Bone marrow (tissue), 2 donors: ENCODE measurements at regions not wholly inside any gene's neighbourhood (a gene's known extent, or its start where the extent isn't known, plus 50 kb on each side); places are given as distances from the start of the nearest gene placed in this dataset.

Source experiments
- DNase-seq, 2 donors: peaks; one replicate each; lab custom pipeline; 2025; lab: John Stamatoyannopoulos, UW

DNA sequence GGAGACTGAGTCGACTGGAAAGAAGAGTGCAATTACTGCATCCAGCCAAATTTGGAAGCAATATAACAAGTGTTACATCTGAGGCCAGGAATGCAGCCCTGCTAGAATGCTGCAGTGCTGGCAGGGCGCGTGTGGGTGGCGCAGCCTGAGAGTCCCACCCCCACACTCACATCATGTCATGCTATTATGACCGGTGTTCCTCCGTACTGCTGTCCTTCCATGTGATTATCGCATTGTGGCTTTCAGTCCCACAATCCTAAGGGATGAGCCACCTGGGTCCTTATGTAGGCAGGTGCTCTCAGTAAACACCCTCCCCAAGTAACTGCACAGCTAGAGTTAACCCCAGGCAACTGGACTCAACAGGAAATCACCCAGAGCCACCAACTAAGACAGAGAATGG lies 122.6 kb upstream of the CPEB2 start:
- no peak for DNase-seq

DNA sequence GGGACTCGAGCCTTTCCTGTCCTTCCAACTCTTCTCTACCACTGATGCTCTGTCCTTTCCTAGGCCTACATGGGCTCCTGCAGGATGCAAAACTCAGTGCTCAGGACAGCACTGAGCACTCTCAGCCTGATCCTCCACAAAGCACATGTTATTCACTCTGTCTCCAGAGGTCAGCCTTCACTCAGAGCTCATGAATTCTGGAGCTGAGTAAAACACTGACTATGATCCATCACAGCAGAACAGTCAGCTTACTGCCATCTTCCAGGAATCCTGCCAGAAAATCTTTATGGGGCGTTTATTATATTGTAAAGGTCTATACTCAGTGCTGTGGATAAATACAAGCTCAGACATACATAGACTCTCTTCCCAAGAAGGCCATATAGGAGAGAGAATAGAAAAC lies 121.5 kb upstream of the CPEB2 start:
- no peak for DNase-seq

DNA sequence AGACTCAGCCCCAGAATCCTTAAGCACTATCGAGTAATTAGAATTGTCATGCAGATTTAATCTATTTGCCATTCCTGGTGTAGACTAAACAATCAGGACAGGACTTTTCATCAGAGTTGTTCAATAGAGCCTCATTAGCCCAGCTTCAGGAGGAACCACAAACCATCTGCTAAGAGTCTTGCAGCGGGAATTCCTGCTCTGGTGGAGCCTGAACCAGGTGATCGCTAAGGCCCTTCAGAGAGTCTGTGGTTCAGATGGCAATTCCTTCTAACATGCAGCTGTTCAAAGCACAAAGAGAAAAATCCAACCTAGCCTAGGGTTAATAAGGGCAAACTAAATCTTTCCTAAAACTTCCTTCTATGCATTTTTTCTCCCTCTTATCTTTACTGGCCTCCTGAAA lies 119.1 kb upstream of the CPEB2 start:
- DNase-seq = no peak

DNA sequence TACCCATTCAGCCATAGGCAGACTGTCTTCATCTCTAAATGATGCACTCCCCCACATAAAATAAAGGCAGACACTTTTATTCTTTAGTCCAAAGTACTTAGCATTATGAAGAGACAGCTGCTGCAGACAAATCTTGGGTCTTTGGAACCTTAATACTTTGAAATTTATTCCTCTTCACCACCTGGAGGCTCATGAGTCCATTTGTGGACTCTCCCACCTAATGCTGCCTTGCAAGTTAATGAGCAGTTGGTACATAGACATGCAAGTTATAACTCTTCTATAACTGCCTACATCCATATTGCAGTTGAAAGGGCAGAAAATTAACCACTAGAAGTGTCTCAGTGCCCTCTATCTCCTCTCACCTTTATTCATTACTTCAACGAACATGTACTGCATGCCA lies 118.6 kb upstream of the CPEB2 start:
- no peak for DNase-seq

DNA sequence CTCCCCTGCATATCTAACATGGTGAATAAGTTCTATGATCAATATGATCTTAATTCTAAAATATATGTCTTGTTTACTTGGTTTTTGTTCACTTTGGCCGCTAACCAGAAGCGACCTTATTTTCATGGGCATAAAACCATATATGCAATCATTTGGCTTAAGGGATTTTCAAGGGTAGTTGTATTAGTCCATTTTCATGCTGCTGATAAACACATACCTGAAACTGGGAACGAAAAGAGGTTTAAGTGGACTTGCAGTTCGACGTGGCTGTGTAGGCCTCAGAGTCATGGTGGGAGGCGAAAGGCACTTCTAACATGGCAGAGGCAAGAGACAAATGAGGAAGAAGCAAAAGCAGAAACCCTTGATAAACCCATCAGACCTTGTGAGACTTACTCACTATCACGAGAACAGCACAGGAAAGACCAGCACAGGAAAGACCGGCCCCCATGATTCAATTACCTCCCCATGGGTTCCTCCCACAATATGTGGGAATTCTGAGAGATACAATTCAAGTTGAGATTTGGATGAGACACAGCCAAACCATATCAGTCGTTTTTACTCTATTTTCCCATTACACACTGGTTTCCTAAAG lies 114.3 kb upstream of the CPEB2 start:
- no peak for DNase-seq

DNA sequence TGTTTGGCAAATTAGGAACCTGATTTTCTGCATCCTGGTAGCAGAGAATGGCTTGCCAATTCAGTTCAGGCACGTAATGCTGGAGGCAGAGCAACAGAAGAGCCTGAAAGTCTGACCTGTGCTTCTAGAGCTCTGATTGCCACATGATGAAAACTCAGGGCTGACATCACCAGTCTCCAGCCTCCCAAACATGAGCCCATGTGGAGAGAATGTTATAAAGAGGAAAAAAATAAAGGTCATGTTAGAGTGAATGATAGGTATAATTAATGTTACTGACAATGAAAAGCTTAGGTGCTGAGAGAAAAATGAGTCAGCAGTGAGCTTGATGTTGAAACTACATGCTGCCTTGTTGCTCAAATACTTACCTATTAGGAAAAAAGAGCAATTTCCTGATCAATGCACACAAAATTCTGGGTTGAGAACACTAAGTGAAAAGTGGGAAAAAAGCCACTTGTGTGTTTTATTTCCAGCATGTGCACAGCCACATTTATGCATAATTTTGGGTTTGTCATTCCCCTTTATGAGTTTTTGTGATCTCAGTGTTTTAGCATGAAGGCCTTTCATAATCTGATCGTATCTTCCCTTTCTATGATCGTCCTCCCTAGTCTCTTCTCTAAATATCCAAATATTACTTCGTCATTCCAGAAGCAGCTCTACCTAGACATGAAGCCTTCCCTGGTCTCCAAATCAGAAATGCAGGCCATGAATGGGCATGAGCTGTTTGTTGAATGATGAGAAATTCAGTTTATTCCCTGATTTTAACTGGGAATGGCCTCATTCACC lies 113.3 kb upstream of the CPEB2 start:
- DNase-seq = no peak

DNA sequence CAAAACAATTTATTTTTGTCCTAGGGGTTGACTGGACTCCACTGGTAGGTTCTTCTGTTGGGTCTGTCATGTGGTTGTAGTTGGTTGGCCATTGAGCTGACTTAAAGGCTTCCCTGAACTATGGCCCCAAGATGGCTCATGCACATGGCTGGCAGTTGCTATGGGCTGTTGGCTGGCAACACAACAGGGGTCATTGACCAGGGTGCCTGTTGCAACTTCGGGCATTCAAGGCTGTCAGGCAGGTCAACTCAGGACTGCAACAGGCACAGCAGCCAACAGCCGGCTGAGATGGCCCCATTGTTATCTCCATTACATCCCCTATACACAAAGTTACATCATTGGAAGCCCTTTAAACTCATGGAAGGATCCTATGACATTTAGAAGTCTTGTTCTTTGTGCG lies 109.7 kb upstream of the CPEB2 start:
- no peak for DNase-seq

DNA sequence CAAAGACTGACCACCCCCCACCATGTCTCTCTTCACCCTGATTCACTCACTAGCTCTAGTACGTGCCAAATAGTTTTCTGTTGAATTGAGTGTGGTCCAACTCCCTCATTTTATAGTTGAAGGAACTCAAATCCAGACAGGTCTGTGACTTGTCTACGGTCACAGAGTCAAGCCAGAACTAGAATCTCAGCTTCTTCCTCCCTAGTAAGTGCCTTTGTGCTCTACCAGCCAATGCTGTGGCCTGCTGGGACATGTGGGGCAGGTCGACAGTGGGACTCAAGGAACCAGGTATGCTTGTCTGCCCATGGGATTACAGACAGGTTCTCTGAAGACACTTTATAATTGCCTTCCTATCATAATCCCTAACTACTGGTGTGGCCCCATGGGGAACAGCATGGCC lies 108.6 kb upstream of the CPEB2 start:
- no peak for DNase-seq

DNA sequence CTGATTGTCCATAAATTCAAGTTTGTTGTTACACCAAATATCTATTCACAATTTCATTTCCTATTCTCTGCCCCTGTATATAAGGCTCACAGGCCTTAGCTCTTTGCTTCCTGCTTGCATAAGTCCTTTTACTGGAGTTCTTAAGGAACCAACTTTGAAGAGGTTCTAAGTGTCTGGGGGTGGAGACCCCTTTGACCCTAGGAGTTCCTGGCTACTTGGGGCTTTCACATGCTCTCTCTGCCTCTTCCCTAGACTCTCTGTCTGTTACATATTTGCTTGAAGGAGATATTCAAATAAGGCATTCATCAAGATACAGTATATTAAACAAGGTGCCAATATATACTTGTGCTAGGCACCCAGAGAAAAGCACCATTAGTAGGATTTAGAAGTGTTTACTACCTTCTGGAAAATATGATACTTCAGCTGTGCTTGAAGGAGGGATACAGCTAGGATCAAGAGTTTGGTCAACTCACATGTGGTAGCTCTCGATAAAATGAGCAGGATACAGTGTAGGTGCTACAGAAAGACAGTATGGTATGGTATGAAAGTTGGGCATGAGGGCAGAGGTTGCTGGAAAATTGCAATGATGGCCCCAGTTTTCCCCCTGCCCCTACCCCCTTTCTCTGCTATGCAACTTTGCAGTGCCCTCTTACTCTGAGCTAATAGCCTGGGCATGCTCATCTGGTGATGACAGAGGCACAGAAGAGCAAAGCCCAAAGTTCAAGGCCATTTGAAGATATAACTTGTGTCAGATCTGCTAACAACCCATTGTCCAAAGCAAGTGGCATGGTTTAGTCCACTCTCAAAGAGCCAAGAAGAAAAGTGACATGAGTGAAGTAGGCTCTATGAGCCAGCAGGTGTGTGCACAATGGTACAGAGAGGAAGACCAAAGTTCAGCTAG lies 107.6 kb upstream of the CPEB2 start:
- DNase-seq = no peak

DNA sequence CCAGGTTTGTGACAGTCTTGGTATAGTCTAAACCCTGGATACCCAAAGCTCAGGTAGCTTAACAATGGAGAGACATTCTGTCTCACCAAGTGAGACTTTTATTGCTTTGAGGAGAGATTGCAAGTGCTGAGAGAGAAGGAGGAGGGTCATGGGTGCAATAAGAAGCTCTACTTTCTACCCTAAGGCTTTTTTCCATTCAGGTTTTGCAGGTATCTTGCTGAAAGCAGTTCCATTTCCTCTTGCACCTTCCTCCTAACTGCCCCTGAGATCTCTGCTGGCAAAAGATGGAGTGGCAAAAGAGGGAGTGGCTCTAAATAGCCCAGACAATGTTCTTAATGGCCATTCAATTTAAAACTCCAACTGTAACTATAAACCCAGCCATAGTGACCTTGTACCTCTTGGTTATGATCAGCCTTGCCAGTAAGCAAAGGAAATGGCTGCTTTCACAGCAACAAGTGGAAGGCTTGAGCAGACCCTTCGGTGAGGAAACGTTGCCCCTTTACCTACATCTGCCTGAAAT lies 105.6 kb upstream of the CPEB2 start:
- DNase-seq = no peak

DNA sequence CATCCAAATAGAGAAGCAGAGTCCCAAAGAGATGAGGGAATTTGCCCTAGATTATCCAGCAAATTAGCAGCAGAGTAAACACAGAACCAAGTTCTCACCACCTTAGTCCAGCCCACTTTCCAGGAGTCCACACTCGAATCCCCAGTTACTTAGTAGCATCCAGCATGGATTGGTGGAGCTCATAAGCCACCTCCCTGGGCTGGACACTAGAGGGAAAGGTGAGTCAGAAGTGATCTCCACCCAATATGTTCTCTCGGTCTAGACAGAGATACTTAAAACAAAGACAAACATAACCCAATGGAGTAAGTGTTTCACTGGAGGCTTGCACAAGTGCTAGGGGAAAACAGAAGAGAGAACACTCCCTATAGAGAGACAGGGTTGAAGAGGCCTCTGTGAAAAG lies 105.1 kb upstream of the CPEB2 start:
- no peak for DNase-seq

DNA sequence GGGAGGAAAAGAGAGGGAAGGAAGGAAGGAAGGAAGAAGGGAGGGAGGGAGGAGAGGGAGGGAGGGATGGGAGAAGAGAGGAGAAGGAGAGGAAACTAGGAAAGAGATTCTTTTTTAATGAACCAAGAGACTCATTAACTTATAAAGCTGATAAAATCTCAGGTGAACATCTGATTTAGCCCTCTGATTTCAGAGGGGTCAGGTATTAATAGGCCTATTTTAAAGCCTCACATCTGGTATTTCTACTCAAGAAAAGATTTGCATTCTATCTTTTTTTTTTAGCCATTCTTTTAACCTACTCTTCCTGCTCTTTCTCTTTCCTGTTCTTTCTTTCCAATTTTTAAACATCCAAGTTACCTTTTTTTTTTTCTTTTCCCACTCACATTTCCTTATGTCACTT lies 103.3 kb upstream of the CPEB2 start:
- DNase-seq = no peak

DNA sequence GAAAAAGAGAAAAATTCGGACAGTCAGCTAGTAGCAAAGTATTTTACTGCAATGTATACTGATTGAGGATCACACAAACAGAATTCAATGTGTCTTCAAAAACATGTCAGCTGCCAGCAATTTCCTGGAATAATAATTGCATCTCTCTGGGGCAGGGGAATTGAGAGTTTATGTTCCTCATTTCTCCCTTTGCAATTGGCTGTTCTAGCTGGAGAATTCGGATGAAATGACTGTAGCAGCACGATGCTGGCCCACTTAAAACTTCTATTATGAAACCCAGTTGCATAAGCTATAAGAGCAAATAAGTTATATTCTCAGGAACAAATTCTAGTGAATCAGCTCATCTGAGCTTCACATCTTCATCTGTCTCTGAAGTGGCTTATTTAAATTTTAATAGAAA lies 99.9 kb upstream of the CPEB2 start:
- no peak for DNase-seq

DNA sequence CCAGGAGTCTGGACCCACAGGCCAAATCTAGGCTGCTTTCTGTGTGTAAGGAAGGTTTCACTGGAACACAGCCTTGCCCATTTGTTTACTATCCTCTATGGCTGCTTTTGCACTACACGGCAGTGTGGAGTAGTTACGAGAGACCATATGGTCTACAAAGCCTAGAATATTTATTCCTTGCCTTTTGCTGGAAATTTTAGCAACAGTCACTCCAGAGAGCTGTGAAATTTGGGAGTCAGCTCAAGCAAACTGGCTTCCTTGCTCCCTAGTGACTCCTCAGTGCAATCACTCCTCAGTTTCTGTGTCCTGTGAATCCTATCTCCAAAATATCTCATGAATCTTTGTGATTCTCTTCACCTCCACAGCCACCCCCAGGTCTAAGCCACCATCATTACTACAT lies 99.0 kb upstream of the CPEB2 start:
- DNase-seq = no peak

DNA sequence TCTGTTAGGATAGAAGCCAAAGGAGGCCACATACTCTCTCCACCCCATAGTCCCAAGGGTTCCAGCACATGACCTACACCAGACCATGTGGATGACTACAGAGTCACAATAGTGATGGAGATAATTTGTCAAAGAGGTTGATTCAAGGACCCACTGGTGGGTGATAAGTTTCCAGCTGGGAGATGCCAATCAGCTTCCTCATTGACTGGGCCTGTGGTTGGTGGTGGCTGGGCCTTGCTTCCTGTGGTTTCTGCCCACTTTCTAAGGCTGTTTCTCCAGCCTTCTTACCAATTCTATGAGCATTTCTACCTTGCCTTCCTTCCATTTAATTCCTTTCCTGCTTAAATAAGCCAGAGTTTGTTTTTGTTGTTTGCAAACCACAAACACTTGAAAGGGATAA lies 95.5 kb upstream of the CPEB2 start:
- no peak for DNase-seq

DNA sequence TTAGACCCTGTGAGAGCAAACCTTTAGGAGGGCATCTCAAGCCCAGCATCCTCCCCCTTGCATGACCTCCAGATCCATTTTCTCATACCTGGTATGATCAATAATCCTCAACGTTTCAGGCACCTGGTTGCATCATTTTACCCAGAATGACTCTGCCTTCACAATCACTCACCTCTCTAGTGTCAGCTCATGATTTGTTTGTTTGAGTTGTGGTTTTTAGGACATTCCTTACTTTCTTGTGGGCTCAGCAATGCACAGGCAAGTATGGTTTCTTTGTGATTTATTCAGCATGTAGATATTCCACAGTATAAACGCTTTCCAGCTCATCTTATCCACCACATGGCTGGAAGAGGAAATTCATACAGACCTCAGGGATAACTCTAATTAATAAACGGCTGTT lies 93.6 kb upstream of the CPEB2 start:
- no peak for DNase-seq

DNA sequence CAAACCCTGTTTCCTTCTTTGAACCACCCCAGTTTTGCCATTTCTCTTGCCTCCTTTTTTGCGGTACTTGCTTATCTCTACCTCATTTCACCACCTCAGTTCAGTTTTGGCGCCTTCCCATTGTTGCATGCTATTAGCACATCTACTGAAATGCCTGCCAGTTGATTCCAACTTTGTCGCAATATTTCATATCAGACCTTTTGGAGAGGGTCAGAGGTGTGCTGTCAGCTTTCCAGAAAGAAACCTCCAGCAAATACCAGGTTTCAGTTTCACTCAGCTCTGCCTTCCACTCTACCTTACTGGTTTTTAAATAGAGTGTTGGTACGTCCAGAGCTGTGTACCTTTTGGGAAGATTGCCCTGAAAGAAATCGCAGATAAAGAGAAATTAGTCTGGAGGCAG lies 91.9 kb upstream of the CPEB2 start:
- DNase-seq = no peak

DNA sequence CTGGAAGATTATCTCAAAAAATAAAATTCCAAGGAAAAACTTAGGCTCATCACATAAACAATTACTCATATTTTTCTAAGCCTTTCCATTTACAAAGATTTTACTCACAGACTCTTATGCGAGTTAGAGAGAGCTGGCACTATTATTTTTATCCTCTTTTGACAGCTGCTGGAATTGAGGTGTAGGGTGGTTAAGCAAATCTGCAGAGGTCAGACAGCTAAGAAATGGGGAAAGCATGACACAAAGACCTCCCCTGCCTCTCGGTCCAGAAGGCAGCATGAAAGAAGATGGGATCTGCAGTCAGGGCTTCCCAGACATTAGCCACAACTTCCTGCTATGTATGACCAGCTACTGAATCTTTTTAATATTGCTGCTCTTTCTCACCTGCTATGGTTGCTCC lies 89.9 kb upstream of the CPEB2 start:
- no peak for DNase-seq

DNA sequence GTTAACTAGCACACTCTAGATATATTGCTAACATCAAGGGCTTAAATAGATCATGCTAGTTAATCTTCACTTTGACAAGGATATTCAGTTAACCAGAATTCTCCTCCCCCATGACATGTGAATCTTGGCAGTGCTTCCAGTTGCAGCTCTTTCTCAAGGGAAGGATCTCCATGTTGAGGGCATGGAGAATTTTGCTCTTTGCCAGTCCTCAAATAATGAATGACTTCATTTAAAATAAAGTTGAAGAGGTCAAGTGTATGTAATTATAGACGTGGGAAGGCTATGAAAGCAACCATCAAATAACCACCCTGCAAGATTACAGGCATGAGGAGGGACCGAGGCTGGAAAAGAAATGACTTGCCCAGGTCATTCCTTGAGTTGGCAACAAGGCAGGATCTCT lies 87.3 kb upstream of the CPEB2 start:
- no peak for DNase-seq

DNA sequence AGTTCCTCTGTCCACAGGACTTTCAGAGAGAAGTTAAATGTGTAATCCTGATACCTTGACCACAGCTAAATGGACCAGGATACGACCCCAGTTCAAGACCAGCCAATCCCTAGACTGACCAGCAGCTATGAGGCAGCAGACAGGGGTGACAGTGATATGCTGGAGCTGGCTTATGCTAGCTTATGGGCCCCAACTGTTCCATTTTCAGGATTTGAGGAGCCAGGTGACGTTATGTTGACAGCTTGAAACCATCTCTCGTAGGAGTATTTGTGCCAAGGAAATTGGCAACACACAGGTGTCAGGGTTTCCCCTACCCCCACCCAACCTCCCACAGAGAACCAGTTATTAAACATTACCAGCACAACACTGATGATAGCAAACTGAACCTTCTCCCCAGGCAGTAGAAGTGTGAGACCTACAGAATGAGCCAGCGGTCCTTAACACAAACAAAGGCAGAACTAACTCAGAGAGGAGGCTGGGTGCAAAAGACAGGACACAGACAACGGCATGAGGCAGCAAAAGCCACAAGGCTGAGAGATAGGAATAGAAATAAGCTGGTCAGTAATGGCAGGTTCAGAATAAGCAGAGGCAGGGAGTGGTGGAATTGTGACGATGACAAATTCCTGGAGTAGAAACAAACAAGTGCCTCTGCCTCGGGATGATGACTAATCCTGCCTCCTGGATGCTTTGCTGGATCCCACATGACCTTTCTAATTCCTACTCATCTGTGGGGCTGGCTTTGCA lies 85.6 kb upstream of the CPEB2 start:
- no peak for DNase-seq

DNA sequence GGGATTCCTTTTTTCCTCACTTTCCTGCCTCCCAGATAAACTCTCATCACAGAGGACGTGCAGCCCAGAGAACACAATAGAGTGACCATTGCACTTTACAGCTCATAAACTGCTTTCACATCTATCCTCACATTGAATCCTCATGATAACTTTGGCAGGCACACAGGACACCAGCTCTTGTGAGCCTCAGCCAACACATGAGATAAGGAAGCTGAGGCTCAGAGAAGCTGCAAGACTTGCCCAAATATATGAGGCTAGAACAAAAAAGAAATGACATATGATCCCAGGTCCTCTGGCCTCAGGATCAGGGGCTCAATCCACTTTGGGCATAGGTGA lies 85.0 kb upstream of the CPEB2 start:
- DNase-seq = no peak

DNA sequence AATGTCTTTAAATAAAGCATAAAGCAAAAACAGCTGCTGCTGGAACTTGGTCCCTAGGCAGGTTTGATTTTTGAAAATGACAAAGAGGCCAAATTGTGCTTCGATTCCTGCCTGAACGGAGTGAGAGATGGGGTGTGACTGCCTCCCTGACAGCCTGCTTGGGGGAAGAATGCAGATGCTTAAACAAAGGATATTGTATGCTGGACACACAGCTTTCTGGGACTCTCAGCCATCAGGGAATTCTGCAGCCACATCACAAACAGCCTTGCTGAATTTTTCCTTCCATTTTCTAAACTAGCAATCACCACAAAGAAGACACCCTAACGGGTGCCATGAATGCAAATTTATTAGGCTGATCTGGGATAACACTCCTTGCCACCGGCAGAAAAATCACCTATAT lies 83.9 kb upstream of the CPEB2 start:
- no peak for DNase-seq
